ENCODE measurements at regions not wholly inside any gene's neighbourhood (a gene's known extent, or its start where the extent isn't known, plus 50 kb on each side); places are given as distances from the start of the nearest gene placed in this dataset.

- TF ChIP-seq ZFX (IDR thresholded peaks at IDR 0.05) (no peak), YY1 (IDR thresholded peaks at IDR 0.05; ENCODE audit: extremely low read depth, insufficient replicate concordance, low read depth, low read length) (no peak), MAX (IDR thresholded peaks at IDR 0.05) (no peak), FOSL1 (IDR thresholded peaks at IDR 0.05; ENCODE audit: low read depth) (no peak), ZBTB33 (IDR thresholded peaks at IDR 0.05; ENCODE audit: extremely low read depth, insufficient replicate concordance, low read length) (no peak), SIN3A (IDR thresholded peaks at IDR 0.05; ENCODE audit: low read depth) (no peak), ZNF274 (IDR thresholded peaks at IDR 0.05; ENCODE audit: low read depth, low read length) (no peak)
- ChIA-PET POLR2A (no interaction called here), CTCF (interaction anchor here (1.2 kb wide), 1 partner anchor 12 kb away, joined by 3 read pairs; no protein-coding TSS in a partner anchor), RAD21 (ENCODE audit: low non-redundant PET in 1 of 2, low total read pairs in 2 of 2, uncharacterized antibody in 2 of 2, unreplicated experiment in 2 of 2) (no interaction called here)
- no peaks in the 10 kb centered on the region for H3K9me3 ChIP-seq (ENCODE audit: control insufficient read depth in 1 of 2, insufficient read depth in 1 of 2, low read depth in 1 of 2, low read length in 2 of 2)
- no peaks in the 10 kb centered on the region for H3K9me2 ChIP-seq (ENCODE audit: insufficient read depth)
- no peaks in the 10 kb centered on the region for H3K36me3 ChIP-seq (ENCODE audit: control insufficient read depth in 1 of 2, insufficient read depth in 2 of 2, low read length in 2 of 2)
- no peak overlapping the region for H3K4me3 ChIP-seq (replicated peaks in 1 of 2; ENCODE audit: low read depth in 1 of 2, low read length in 2 of 2)
- no peak overlapping the region for H3K9ac ChIP-seq (ENCODE audit: low read length)
- H3K4me1 ChIP-seq (ENCODE audit: control insufficient read depth in 1 of 2, insufficient read depth in 2 of 2, low read length in 2 of 2), result no peaks in the 10 kb centered on the region
- no TSS peak for BruUV-seq (replicated peaks)
- intact Hi-C loops (cut with micrococcal nuclease), result no loop called here
- H3K4me2 ChIP-seq (ENCODE audit: low read length), result no peak overlapping the region
- H2AFZ ChIP-seq (ENCODE audit: low read depth, low read length, poor library complexity, severe bottlenecking), result no peak overlapping the region
- no peak for DNase-seq (ENCODE audit: low read depth, low spot score)
- H3K79me2 ChIP-seq (ENCODE audit: insufficient read depth, low read length), result no peaks in the 10 kb centered on the region
- H3K27ac ChIP-seq (ENCODE audit: low read depth, low read length), result no peak overlapping the region
- H3K27me3 ChIP-seq (ENCODE audit: insufficient read depth, low read length), result peaks cover 12% of the 10 kb centered on the region; the same call in 1 of the 2 replicates
- no peak for ATAC-seq
- H4K20me1 ChIP-seq (ENCODE audit: insufficient read depth), result no peaks in the 10 kb centered on the region
Measured at GRCh38 chr10:113397047-113397446, 155.8 kb upstream of the HABP2 start.

GRCh38 chr10:113399065-113399464, 153.8 kb upstream of the HABP2 start:
- Histone ChIP-seq H3K4me1 (ENCODE audit: control insufficient read depth in 1 of 2, insufficient read depth in 2 of 2, low read length in 2 of 2) (no peaks in the 10 kb centered on the region), H3K36me3 (ENCODE audit: control insufficient read depth in 1 of 2, insufficient read depth in 2 of 2, low read length in 2 of 2) (no peaks in the 10 kb centered on the region), H2AFZ (ENCODE audit: low read depth, low read length, poor library complexity, severe bottlenecking) (no peak overlapping the region), H3K9me2 (ENCODE audit: insufficient read depth) (no peaks in the 10 kb centered on the region), H3K79me2 (ENCODE audit: insufficient read depth, low read length) (no peaks in the 10 kb centered on the region), H3K4me3 (replicated peaks in 1 of 2; ENCODE audit: low read depth in 1 of 2, low read length in 2 of 2) (no peak overlapping the region), H3K27ac (ENCODE audit: low read depth, low read length) (no peak overlapping the region), H3K27me3 (ENCODE audit: insufficient read depth, low read length) (peaks cover 12% of the 10 kb centered on the region; the same call in 1 of the 2 replicates), H4K20me1 (ENCODE audit: insufficient read depth) (no peaks in the 10 kb centered on the region), H3K9ac (ENCODE audit: low read length) (no peak overlapping the region), H3K9me3 (ENCODE audit: control insufficient read depth in 1 of 2, insufficient read depth in 1 of 2, low read depth in 1 of 2, low read length in 2 of 2) (no peaks in the 10 kb centered on the region), H3K4me2 (ENCODE audit: low read length) (no peak overlapping the region)
- RAD21 ChIA-PET (ENCODE audit: low non-redundant PET in 1 of 2, low total read pairs in 2 of 2, uncharacterized antibody in 2 of 2, unreplicated experiment in 2 of 2), result no interaction called here
- POLR2A ChIA-PET, result no interaction called here
- intact Hi-C loops (cut with micrococcal nuclease), result no loop called here
- no peak for DNase-seq (ENCODE audit: low read depth, low spot score)
- BruUV-seq (replicated peaks), result no TSS peak
- no peak for ATAC-seq
- CTCF ChIA-PET, result no interaction called here
- TF ChIP-seq SRF (IDR thresholded peaks at IDR 0.05; ENCODE audit: low read depth) (no peak), ZFX (IDR thresholded peaks at IDR 0.05) (no peak), POLR2AphosphoS5 (IDR thresholded peaks at IDR 0.05; ENCODE audit: low read depth, low read length) (no peak), RAD21 (IDR thresholded peaks at IDR 0.05; ENCODE audit: low read depth) (no peak), ATF3 (IDR thresholded peaks at IDR 0.05) (no peak), TCF7L2 (IDR thresholded peaks at IDR 0.05; ENCODE audit: borderline replicate concordance, extremely low read depth, insufficient read depth, insufficient read length) (no peak), ZNF274 (IDR thresholded peaks at IDR 0.05; ENCODE audit: low read depth, low read length) (no peak), ELF1 (IDR thresholded peaks at IDR 0.05; ENCODE audit: borderline replicate concordance, low read depth) (no peak), SIN3A (IDR thresholded peaks at IDR 0.05; ENCODE audit: low read depth) (no peak), REST (IDR thresholded peaks at IDR 0.05; ENCODE audit: low read depth) (no peak), YY1 (IDR thresholded peaks at IDR 0.05; ENCODE audit: extremely low read depth, insufficient replicate concordance, low read depth, low read length) (no peak), CBX3 (IDR thresholded peaks at IDR 0.05; ENCODE audit: low read depth) (no peak)
